ENCODE measurements at regions not wholly inside any gene's neighbourhood (a gene's known extent, or its start where the extent isn't known, plus 50 kb on each side); places are given as distances from the start of the nearest gene placed in this dataset.

DNA sequence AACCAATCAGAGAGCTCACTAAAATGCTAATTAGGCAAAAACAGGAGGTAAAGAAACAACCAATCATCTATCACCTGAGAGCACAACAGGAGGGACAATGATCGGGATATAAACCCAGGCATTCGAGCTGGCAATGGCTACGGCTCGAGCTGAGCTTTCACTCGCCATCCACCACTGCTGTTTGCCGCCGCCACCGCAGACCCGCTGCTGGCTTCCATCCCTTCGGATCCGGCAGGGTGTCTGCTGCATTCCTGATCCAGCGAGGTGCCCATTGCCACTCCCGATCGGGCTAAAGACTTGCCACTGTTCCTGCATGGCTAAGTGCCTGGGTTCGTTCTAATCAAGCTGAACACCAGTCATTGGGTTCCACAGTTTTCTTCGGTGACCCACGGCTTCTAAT, 236.7 kb upstream of the DLGAP1 start:
- TF ChIP-seq, protein P1, sequence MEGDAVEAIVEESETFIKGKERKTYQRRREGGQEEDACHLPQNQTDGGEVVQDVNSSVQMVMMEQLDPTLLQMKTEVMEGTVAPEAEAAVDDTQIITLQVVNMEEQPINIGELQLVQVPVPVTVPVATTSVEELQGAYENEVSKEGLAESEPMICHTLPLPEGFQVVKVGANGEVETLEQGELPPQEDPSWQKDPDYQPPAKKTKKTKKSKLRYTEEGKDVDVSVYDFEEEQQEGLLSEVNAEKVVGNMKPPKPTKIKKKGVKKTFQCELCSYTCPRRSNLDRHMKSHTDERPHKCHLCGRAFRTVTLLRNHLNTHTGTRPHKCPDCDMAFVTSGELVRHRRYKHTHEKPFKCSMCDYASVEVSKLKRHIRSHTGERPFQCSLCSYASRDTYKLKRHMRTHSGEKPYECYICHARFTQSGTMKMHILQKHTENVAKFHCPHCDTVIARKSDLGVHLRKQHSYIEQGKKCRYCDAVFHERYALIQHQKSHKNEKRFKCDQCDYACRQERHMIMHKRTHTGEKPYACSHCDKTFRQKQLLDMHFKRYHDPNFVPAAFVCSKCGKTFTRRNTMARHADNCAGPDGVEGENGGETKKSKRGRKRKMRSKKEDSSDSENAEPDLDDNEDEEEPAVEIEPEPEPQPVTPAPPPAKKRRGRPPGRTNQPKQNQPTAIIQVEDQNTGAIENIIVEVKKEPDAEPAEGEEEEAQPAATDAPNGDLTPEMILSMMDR (IDR thresholded peaks at IDR 0.05) = no peak
- TF ChIP-seq POLR2A (IDR thresholded peaks at IDR 0.05) = no peak
